Stimulated activated CD8-positive, alpha-beta memory T cell treated with anti-CD3 and anti-CD28 coated beads, Interleukin-12 subunit alpha, Interleukin-12 subunit beta, amount 100 ng/mL, for 4 hours (primary cell): ENCODE measurements at regions not wholly inside any gene's neighbourhood (a gene's known extent, or its start where the extent isn't known, plus 50 kb on each side); places are given as distances from the start of the nearest gene placed in this dataset.

Source experiments
- DNase-seq: peaks from one replicate; pipeline ENCODE4 v3.0.0-alpha.2; 2020; ENCODE audit warnings: low read depth

- DNase-seq = no peak
Measured at GRCh38 chr2:41695198-41696113, 352.4 kb upstream of the PKDCC start.

- DNase-seq = no peak
Measured at GRCh38 chr2:41697389-41697788, 350.4 kb upstream of the PKDCC start.

- DNase-seq = no peak
Measured at GRCh38 chr2:41698678-41699422, 349.0 kb upstream of the PKDCC start.

GRCh38 chr2:41701231-41701630, 346.6 kb upstream of the PKDCC start:
- no peak for DNase-seq

- no peak for DNase-seq
Measured at GRCh38 chr2:41703123-41703522, 344.7 kb upstream of the PKDCC start.

GRCh38 chr2:41705634-41706033, 342.2 kb upstream of the PKDCC start:
- DNase-seq = no peak

GRCh38 chr2:41706286-41706685, 341.5 kb upstream of the PKDCC start:
- no peak for DNase-seq

GRCh38 chr2:41707790-41708451, 339.9 kb upstream of the PKDCC start:
- no peak for DNase-seq

- DNase-seq = no peak
Measured at GRCh38 chr2:41709702-41710599, 337.9 kb upstream of the PKDCC start.

GRCh38 chr2:41710944-41711343, 336.9 kb upstream of the PKDCC start:
- DNase-seq = no peak

GRCh38 chr2:41711736-41712135, 336.1 kb upstream of the PKDCC start:
- DNase-seq = no peak

- no peak for DNase-seq
Measured at GRCh38 chr2:41716497-41716896, 331.3 kb upstream of the PKDCC start.

GRCh38 chr2:41717839-41718238, 330.0 kb upstream of the PKDCC start:
- no peak for DNase-seq

- DNase-seq = no peak
Measured at GRCh38 chr2:41718705-41719104, 329.1 kb upstream of the PKDCC start.

- DNase-seq = no peak
Measured at GRCh38 chr2:41719756-41720155, 328.1 kb upstream of the PKDCC start.

GRCh38 chr2:41720331-41721251, 327.2 kb upstream of the PKDCC start:
- no peak for DNase-seq

- no peak for DNase-seq
Measured at GRCh38 chr2:41722668-41723369, 325.0 kb upstream of the PKDCC start.

GRCh38 chr2:41723526-41723925, 324.3 kb upstream of the PKDCC start:
- no peak for DNase-seq

- no peak for DNase-seq
Measured at GRCh38 chr2:41724465-41724864, 323.4 kb upstream of the PKDCC start.

GRCh38 chr2:41725901-41726300, 321.9 kb upstream of the PKDCC start:
- DNase-seq = no peak
